ENCODE measurements at regions not wholly inside any gene's neighbourhood (a gene's known extent, or its start where the extent isn't known, plus 50 kb on each side); places are given as distances from the start of the nearest gene placed in this dataset.

DNA sequence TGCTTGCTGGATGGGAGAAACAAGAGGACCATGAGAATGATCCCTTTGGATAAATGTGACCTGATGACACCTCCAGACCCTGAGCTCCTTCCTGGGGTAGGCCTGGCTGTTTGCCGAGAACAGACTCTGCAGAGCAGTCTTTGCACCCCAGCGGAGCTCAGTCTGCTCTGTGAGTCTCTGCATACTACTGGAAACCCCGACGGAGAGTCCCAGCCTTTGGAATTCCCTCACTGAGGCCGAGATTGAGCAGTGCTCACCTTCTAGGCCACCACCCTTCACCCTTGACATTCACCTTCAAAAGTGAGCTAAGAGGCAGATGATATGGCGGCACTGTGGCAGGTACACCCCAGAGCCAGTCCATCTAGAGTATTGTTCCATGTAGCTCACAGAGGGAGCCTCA is 172.2 kb upstream of the CDH13 start:
- dilution Hi-C loops (cut with MboI; ENCODE audit: extremely low pct_ligation_motif_present, low sequenced_read_pairs) (no loop called here), intact Hi-C loops (cut with micrococcal nuclease) (loop anchor here (10.0 kb wide), 1 partner anchor 510 kb away; no protein-coding TSS in a partner anchor)
- H3K4me1 ChIP-seq (ENCODE audit: control insufficient read depth, extremely low read depth, insufficient read depth, low read length): no peaks in the 10 kb centered on the region
- H3K4me2 ChIP-seq (ENCODE audit: insufficient read depth, low read length): no peak overlapping the region
- no peaks in the 10 kb centered on the region for H3K9me1 ChIP-seq (replicated peaks; ENCODE audit: control insufficient read depth, extremely low read depth, insufficient read depth, low read length)
- TF ChIP-seq, protein P1, sequence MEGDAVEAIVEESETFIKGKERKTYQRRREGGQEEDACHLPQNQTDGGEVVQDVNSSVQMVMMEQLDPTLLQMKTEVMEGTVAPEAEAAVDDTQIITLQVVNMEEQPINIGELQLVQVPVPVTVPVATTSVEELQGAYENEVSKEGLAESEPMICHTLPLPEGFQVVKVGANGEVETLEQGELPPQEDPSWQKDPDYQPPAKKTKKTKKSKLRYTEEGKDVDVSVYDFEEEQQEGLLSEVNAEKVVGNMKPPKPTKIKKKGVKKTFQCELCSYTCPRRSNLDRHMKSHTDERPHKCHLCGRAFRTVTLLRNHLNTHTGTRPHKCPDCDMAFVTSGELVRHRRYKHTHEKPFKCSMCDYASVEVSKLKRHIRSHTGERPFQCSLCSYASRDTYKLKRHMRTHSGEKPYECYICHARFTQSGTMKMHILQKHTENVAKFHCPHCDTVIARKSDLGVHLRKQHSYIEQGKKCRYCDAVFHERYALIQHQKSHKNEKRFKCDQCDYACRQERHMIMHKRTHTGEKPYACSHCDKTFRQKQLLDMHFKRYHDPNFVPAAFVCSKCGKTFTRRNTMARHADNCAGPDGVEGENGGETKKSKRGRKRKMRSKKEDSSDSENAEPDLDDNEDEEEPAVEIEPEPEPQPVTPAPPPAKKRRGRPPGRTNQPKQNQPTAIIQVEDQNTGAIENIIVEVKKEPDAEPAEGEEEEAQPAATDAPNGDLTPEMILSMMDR (IDR thresholded peaks at IDR 0.05; ENCODE audit: extremely low read depth in 1 of 2, insufficient read depth in 1 of 2, low read depth in 1 of 2, low read length in 2 of 2): no peak
- TF ChIP-seq JUN (IDR thresholded peaks at IDR 0.05; ENCODE audit: borderline replicate concordance, insufficient read depth, insufficient read length, low read depth): no peak
- TF ChIP-seq POLR2A (IDR thresholded peaks at IDR 0.05; ENCODE audit: low read depth, low read length): no peak
- TF ChIP-seq FOS (IDR thresholded peaks at IDR 0.05; ENCODE audit: borderline replicate concordance, insufficient read depth, low read length): no peak
- no peak for TF ChIP-seq MYC (IDR thresholded peaks at IDR 0.05; ENCODE audit: low read depth, low read length)
- TF ChIP-seq POLR2AphosphoS5 (IDR thresholded peaks at IDR 0.05; ENCODE audit: insufficient read depth, low read depth, low read length): no peak
- TF ChIP-seq GATA2 (IDR thresholded peaks at IDR 0.05; ENCODE audit: insufficient read depth, insufficient read length, low read depth, low read length): no peak
- TF ChIP-seq, protein P2, sequence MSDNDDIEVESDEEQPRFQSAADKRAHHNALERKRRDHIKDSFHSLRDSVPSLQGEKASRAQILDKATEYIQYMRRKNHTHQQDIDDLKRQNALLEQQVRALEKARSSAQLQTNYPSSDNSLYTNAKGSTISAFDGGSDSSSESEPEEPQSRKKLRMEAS (IDR thresholded peaks at IDR 0.05; ENCODE audit: insufficient read depth, insufficient read length): no peak
- FAIRE-seq (no peak), DNase-seq (ENCODE audit: low read depth, low spot score) (no peak)
- H3K27ac ChIP-seq (ENCODE audit: insufficient read depth, low read depth, low read length): no peak overlapping the region
- no peak overlapping the region for H3K9ac ChIP-seq (replicated peaks; ENCODE audit: extremely low read depth, insufficient read depth, low read length)
- H3K79me2 ChIP-seq (ENCODE audit: control insufficient read depth, insufficient read depth, low read length): no peaks in the 10 kb centered on the region
- CTCF ChIA-PET: interaction anchor here (1.5 kb wide), 1 partner anchor 15 kb away, joined by 6 read pairs; no protein-coding TSS in a partner anchor
- H4K20me1 ChIP-seq (replicated peaks; ENCODE audit: control insufficient read depth, extremely low read depth, insufficient read depth, low read length): no peaks in the 10 kb centered on the region
- POLR2A ChIA-PET: no interaction called here
- H3K4me3 ChIP-seq (replicated peaks in 1 of 3; ENCODE audit: insufficient read depth in 1 of 3, low read depth in 1 of 3, low read length in 3 of 3): no peak overlapping the region
- no peaks in the 10 kb centered on the region for H3K9me3 ChIP-seq (replicated peaks; ENCODE audit: control insufficient read depth, insufficient read depth, low read length)
- peaks cover 0 to 7% of the 10 kb centered on the region in 2 experiments for H3K27me3 ChIP-seq (ENCODE audit: control insufficient read depth in 2 of 2, insufficient read depth in 2 of 2, low read length in 2 of 2)
- BruUV-seq (replicated peaks): no TSS peak
- H2AFZ ChIP-seq (ENCODE audit: low read depth, low read length): no peak overlapping the region
- H3K36me3 ChIP-seq (ENCODE audit: control insufficient read depth in 2 of 2, extremely low read depth in 1 of 2, insufficient read depth in 2 of 2, low read length in 2 of 2): no peaks in the 10 kb centered on the region

Measured in endothelial cell of umbilical vein (primary cell).